IPS-20b (cell line): ENCODE measurements at regions not wholly inside any gene's neighbourhood (a gene's known extent, or its start where the extent isn't known, plus 50 kb on each side); places are given as distances from the start of the nearest gene placed in this dataset.

Source experiments
- H3K27ac ChIP-seq: one replicate; pipeline ENCODE4 v1.5.1; 2013; ENCODE audit warnings: low read length
- H3K27me3 ChIP-seq: 2 replicates; pipeline ENCODE4 v1.6.1; 2013; ENCODE audit warnings: mild to moderate bottlenecking, low read length, inconsistent platforms; ENCODE audit not compliant: insufficient read depth
- H3K36me3 ChIP-seq: 2 replicates; pipeline ENCODE4 v1.6.1; 2013; ENCODE audit warnings: low read depth, mild to moderate bottlenecking, inconsistent platforms, low read length, moderate library complexity; ENCODE audit not compliant: insufficient read depth
- H3K4me1 ChIP-seq: 2 replicates; pipeline ENCODE4 v1.6.1; 2013; ENCODE audit warnings: mild to moderate bottlenecking, control low read depth, inconsistent platforms, low read length, moderate library complexity; ENCODE audit not compliant: insufficient read depth
- H3K4me3 ChIP-seq: 2 replicates; pipeline ENCODE4 v1.5.1; 2013; ENCODE audit warnings: mild to moderate bottlenecking, low read length, inconsistent platforms
- H3K9ac ChIP-seq: 2 replicates; pipeline ENCODE4 v1.6.1; 2013; ENCODE audit warnings: low read depth, mild to moderate bottlenecking, inconsistent platforms, low read length, moderate library complexity
- H3K9me3 ChIP-seq: 2 replicates; pipeline ENCODE4 v1.6.1; 2013; ENCODE audit warnings: mild to moderate bottlenecking, low read depth, low read length, inconsistent platforms; ENCODE audit not compliant: insufficient read depth

GRCh38 chr6:104349191-104349590 is 510.5 kb downstream of the HACE1 start:
- H3K27ac ChIP-seq: no peak overlapping the region
- H3K36me3 ChIP-seq: no peaks in the 10 kb centered on the region
- H3K27me3 ChIP-seq: no peaks in the 10 kb centered on the region
- H3K4me3 ChIP-seq: no peak overlapping the region
- no peak overlapping the region for H3K9ac ChIP-seq
- H3K9me3 ChIP-seq: peaks cover 3% of the 10 kb centered on the region
- H3K4me1 ChIP-seq: no peaks in the 10 kb centered on the region

DNA sequence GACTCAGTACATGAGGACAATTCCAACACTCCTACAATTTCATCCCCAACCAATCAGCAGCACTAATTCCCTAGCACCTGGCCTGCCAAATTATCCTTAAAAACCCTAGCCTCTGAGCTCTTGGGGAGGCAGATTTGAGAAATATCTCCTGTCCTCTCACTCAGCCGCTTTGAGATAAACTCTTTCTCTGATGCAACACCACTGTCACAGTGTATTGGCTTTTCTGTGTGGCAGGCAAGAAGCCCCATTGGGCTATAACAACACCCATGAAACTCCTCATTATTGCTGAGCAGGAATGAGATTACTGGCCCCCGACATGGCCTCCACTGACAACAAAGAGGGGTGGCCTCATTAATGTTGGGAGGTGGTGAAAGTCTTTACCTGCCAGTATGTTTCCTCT is 515.5 kb downstream of the HACE1 start:
- Histone ChIP-seq H3K27ac (no peak overlapping the region), H3K9me3 (peaks cover 3% of the 10 kb centered on the region), H3K4me3 (no peak overlapping the region), H3K27me3 (no peaks in the 10 kb centered on the region), H3K9ac (no peak overlapping the region), H3K36me3 (no peaks in the 10 kb centered on the region), H3K4me1 (no peaks in the 10 kb centered on the region)

DNA sequence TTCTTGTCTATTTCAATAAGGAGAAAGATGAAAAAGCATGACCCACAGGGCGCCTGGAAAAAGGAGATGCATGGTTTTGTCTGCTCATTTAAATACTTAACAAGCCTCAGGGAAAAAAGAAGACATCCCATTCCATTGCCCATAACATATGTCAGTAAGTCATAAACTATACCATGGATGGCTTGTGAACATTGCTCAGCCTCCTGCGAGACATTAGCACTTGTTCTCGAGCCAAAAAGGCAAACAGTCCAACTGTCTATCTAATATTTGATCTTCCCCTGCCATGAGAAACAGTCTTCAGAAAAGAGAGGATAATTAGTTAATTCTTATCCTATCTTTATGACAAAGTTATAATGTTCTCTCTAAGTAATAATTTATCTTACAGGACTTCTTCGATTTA is 527.4 kb downstream of the HACE1 start:
- Histone ChIP-seq H3K4me1 (no peaks in the 10 kb centered on the region; the same call in 1 of the 2 replicates), H3K4me3 (no peak overlapping the region), H3K36me3 (no peaks in the 10 kb centered on the region), H3K27ac (no peak overlapping the region), H3K27me3 (no peaks in the 10 kb centered on the region), H3K9ac (no peak overlapping the region), H3K9me3 (no peaks in the 10 kb centered on the region)

DNA sequence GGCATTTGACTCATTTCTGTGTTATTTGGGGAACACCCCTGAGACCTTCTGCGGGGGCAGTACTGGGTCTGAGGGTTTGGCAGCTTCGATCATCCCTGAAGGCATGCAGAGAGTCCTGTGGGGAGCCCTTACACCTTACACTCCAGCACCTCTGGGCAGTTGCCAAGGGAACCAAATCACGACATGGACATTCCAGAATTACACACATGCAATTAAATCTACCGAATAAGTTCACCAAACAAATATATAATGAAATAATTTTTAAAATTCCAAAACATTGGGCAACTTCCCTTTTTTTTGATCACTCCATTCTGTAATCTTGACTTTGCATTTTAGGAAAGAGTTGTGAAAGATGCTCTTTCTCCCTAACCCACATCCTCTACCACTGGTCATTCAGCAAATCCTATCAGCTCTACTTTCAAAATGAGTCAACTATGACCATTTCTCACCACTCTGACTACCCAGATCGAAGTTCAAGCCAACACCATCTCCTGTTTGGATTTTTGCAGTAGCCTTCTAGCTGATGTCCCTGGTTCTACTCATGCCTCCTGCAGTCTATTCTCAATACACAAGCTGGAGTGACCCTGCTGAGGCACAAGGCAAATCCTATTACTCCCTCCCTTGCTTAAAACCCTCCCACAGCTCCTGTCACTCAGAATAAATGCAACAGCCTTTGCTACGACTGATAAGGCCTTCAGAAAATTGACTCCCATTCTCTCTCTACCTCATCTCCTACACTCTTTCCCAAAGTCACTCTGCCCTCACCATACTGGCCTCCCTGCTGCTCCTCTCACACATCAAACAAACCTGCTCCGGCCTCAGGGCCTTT is 533.3 kb downstream of the HACE1 start:
- Histone ChIP-seq H3K9me3 (no peaks in the 10 kb centered on the region), H3K4me3 (no peak overlapping the region), H3K9ac (no peak overlapping the region), H3K27ac (no peak overlapping the region), H3K36me3 (no peaks in the 10 kb centered on the region), H3K27me3 (no peaks in the 10 kb centered on the region), H3K4me1 (no peaks in the 10 kb centered on the region)

DNA sequence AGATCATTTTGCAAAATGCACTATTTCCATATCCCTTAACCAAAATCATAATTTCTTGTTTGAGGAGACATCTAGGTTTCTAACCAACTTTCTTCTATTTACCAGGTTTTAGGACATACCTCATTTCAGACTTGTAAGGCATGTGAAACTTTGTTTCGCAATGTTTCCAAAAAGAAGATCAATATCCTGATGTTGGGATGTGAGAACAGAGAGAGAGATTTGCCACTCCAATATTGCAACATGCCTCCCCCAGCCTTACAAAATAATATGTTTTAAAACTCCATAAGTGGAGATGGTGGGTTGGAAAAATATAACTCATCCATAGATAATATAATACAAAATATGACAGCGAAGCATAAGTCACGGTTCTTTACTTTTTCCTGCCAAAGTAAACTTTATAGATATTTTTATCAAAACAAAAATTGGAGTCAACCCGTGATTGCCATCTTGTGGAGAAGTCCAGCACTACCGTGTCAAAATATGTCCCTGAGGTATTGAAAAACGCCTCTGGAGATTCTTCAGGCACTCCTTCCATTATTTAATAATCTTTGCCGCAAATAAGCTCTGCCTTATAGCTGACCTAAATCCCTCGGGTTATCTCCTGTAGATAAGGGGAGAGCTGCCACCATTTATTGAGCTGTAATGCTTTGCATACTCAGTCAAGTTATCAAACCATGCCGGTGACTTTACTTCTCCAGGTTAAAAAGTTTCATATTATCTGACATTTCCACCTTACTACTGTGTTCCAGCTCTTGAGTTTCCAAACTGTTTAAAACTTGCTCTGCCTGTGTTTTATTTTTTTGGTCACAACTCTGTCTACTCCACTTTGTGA is 534.2 kb downstream of the HACE1 start:
- Histone ChIP-seq H3K36me3 (no peaks in the 10 kb centered on the region), H3K4me3 (no peak overlapping the region), H3K9me3 (no peaks in the 10 kb centered on the region), H3K4me1 (no peaks in the 10 kb centered on the region), H3K9ac (no peak overlapping the region), H3K27me3 (no peaks in the 10 kb centered on the region), H3K27ac (no peak overlapping the region)

GRCh38 chr6:104324301-104324700 is 535.4 kb downstream of the HACE1 start:
- H3K9ac ChIP-seq: no peak overlapping the region
- H3K4me3 ChIP-seq: no peak overlapping the region
- no peaks in the 10 kb centered on the region for H3K4me1 ChIP-seq
- H3K9me3 ChIP-seq: no peaks in the 10 kb centered on the region
- H3K36me3 ChIP-seq: no peaks in the 10 kb centered on the region
- H3K27ac ChIP-seq: no peak overlapping the region
- H3K27me3 ChIP-seq: no peaks in the 10 kb centered on the region

- Histone ChIP-seq H3K4me1 (no peaks in the 10 kb centered on the region), H3K27me3 (no peaks in the 10 kb centered on the region), H3K27ac (no peak overlapping the region), H3K36me3 (no peaks in the 10 kb centered on the region), H3K4me3 (no peak overlapping the region), H3K9me3 (no peaks in the 10 kb centered on the region), H3K9ac (no peak overlapping the region)
Measured at GRCh38 chr6:104322841-104323240, 536.9 kb downstream of the HACE1 start.

GRCh38 chr6:104321301-104321700 is 538.4 kb downstream of the HACE1 start:
- Histone ChIP-seq H3K9ac (no peak overlapping the region), H3K9me3 (no peaks in the 10 kb centered on the region), H3K4me3 (no peak overlapping the region)

GRCh38 chr6:104320896-104321295 is 538.8 kb downstream of the HACE1 start:
- Histone ChIP-seq H3K27me3 (no peaks in the 10 kb centered on the region), H3K4me3 (no peak overlapping the region), H3K9me3 (no peaks in the 10 kb centered on the region), H3K27ac (no peak overlapping the region), H3K36me3 (no peaks in the 10 kb centered on the region), H3K9ac (no peak overlapping the region), H3K4me1 (no peaks in the 10 kb centered on the region)

More at GRCh38 chr6:104321301-104321700, 538.4 kb downstream of the HACE1 start:
- Histone ChIP-seq H3K27ac (no peak overlapping the region), H3K36me3 (no peaks in the 10 kb centered on the region), H3K4me1 (no peaks in the 10 kb centered on the region), H3K27me3 (no peaks in the 10 kb centered on the region)

GRCh38 chr6:104312851-104313250 is 546.9 kb downstream of the HACE1 start:
- H3K9me3 ChIP-seq: no peaks in the 10 kb centered on the region
- H3K27ac ChIP-seq: no peak overlapping the region
- H3K27me3 ChIP-seq: no peaks in the 10 kb centered on the region
- H3K9ac ChIP-seq: no peak overlapping the region
- no peaks in the 10 kb centered on the region for H3K4me1 ChIP-seq
- H3K36me3 ChIP-seq: no peaks in the 10 kb centered on the region
- no peak overlapping the region for H3K4me3 ChIP-seq

DNA sequence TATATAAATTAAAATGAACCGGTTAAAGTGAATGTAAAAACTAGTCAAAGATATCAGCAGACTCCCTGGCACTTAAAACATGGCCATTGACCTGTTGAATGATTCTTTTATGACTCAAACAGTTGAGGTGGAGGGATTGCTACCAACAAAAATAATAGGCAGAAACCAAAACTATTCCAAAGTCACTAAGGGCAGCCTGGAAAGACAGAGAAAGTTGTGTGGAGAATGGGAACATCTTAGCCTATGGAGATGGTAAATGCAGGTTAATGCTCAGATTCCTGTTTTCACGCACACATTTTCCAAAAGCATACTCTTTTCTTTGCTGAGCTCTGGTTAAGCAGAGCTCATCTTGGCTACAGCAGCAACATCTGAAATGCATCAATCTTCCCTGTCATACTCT is 553.5 kb downstream of the HACE1 start:
- Histone ChIP-seq H3K27ac (no peak overlapping the region), H3K9ac (no peak overlapping the region), H3K27me3 (no peaks in the 10 kb centered on the region), H3K4me1 (no peaks in the 10 kb centered on the region), H3K36me3 (no peaks in the 10 kb centered on the region), H3K4me3 (no peak overlapping the region), H3K9me3 (no peaks in the 10 kb centered on the region)

DNA sequence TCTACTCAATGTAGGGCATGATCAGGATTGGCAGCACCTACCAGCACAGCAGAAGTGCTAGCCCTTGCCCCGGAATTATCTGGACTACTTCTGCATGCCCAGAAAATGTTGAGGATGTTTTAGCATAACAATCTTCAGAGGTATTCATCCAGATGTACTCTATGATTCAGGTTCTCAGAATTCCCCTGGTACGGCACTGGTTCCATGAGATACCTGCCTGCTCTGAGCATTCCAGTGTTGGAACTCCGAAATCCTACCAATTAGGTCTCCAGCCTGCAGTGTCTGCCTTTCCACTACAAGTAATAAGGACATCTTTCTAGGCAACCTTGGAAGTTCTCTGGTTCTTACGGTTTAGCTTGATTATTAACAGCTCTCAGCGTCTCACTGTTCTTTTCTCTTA is 554.5 kb downstream of the HACE1 start:
- H3K4me1 ChIP-seq: no peaks in the 10 kb centered on the region
- no peak overlapping the region for H3K9ac ChIP-seq
- no peaks in the 10 kb centered on the region for H3K9me3 ChIP-seq
- H3K36me3 ChIP-seq: no peaks in the 10 kb centered on the region
- no peak overlapping the region for H3K27ac ChIP-seq
- H3K27me3 ChIP-seq: no peaks in the 10 kb centered on the region
- no peak overlapping the region for H3K4me3 ChIP-seq
